Mammary epithelial cell (primary cell): ENCODE measurements at regions not wholly inside any gene's neighbourhood (a gene's known extent, or its start where the extent isn't known, plus 50 kb on each side); places are given as distances from the start of the nearest gene placed in this dataset.

ENCODE experiments used
- EZH2 ChIP-seq: IDR thresholded peaks from 2 replicates; pipeline ENCODE4 v1.6.1; 2012; ENCODE audit warnings: low read length, inconsistent platforms, borderline replicate concordance
- TF ChIP-seq, protein P1 (sequence below), 2 donors: IDR thresholded peaks in 1 of 2; conservative IDR thresholded peaks in 1 of 2; 2 replicates each; pipeline ENCODE4 v1.5.1; 2011 to 2012; ENCODE audit warnings: inconsistent platforms in 2 of 2, low read length in 2 of 2, mild to moderate bottlenecking in 2 of 2, control low read depth in 1 of 2, low read depth in 1 of 2; ENCODE audit not compliant: insufficient read depth in 1 of 2; ENCODE audit errors: extremely low read depth in 1 of 2

DNA sequence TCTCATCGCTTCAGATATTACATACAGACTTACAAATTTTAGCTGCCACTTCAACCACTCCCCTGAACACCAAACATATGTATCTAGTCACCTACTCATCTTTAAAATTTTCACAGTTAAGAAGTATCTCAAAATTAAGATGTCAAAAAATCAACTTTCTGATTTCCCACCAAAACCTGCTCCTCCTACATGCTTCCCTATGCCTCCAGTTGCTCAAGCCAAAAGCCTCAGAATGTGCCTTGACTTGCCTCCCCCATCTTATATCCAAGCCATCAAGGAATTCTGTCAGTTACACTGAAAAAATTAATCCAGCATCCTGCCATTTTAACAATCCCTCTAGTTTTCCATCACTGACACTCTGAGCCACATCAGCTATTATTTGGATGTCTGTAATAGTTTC lies 85.0 kb downstream of the SPRY2 start:
- TF ChIP-seq, protein P1, sequence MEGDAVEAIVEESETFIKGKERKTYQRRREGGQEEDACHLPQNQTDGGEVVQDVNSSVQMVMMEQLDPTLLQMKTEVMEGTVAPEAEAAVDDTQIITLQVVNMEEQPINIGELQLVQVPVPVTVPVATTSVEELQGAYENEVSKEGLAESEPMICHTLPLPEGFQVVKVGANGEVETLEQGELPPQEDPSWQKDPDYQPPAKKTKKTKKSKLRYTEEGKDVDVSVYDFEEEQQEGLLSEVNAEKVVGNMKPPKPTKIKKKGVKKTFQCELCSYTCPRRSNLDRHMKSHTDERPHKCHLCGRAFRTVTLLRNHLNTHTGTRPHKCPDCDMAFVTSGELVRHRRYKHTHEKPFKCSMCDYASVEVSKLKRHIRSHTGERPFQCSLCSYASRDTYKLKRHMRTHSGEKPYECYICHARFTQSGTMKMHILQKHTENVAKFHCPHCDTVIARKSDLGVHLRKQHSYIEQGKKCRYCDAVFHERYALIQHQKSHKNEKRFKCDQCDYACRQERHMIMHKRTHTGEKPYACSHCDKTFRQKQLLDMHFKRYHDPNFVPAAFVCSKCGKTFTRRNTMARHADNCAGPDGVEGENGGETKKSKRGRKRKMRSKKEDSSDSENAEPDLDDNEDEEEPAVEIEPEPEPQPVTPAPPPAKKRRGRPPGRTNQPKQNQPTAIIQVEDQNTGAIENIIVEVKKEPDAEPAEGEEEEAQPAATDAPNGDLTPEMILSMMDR (conservative IDR thresholded peaks at IDR 0.05 in 1 of 2, IDR thresholded peaks at IDR 0.05 in 1 of 2; ENCODE audit: extremely low read depth in 1 of 2, insufficient read depth in 1 of 2, low read depth in 1 of 2, low read length in 2 of 2), result no peak
- TF ChIP-seq EZH2, result no peak
